HG03442 (cell line): ENCODE measurements at regions not wholly inside any gene's neighbourhood (a gene's known extent, or its start where the extent isn't known, plus 50 kb on each side); places are given as distances from the start of the nearest gene placed in this dataset.

Source experiments
- ATAC-seq: cut with Tn5 transposase; IDR thresholded peaks from one replicate; pipeline ENCODE4 v1.9.1; 2021; ENCODE audit warnings: mild to moderate bottlenecking, moderate library complexity; ENCODE audit not compliant: unreplicated experiment

- ATAC-seq: no peak
These were observed 197.8 kb downstream of the FSCB start for GRCh38 chr14:44309331-44309730.

- ATAC-seq: no peak
These were observed 206.2 kb downstream of the FSCB start for GRCh38 chr14:44300916-44301315.

- no peak for ATAC-seq
These were observed 209.6 kb downstream of the FSCB start for GRCh38 chr14:44297437-44297836.

GRCh38 chr14:44291366-44291915 is 215.6 kb downstream of the FSCB start:
- no peak for ATAC-seq

- no peak for ATAC-seq
These were observed 219.2 kb downstream of the FSCB start for GRCh38 chr14:44287858-44288257.

- no peak for ATAC-seq
These were observed 220.9 kb downstream of the FSCB start for GRCh38 chr14:44286201-44286600.

GRCh38 chr14:44283836-44284235 is 223.2 kb downstream of the FSCB start:
- no peak for ATAC-seq

GRCh38 chr14:44279357-44279756 is 227.7 kb downstream of the FSCB start:
- no peak for ATAC-seq

GRCh38 chr14:44271637-44272036 is 235.4 kb downstream of the FSCB start:
- ATAC-seq: no peak

- no peak for ATAC-seq
These were observed 236.1 kb downstream of the FSCB start for GRCh38 chr14:44271006-44271405.

GRCh38 chr14:44265246-44265645 is 241.8 kb downstream of the FSCB start:
- ATAC-seq: no peak

GRCh38 chr14:44215660-44216059 is 291.4 kb downstream of the FSCB start:
- ATAC-seq: no peak

GRCh38 chr14:44211718-44212117 is 295.4 kb downstream of the FSCB start:
- ATAC-seq: no peak

- no peak for ATAC-seq
These were observed 302.8 kb downstream of the FSCB start for GRCh38 chr14:44204061-44204835.

GRCh38 chr14:44180975-44181374 is 326.1 kb downstream of the FSCB start:
- ATAC-seq: no peak

GRCh38 chr14:44170556-44170955 is 336.5 kb downstream of the FSCB start:
- no peak for ATAC-seq

- ATAC-seq: no peak
These were observed 337.0 kb downstream of the FSCB start for GRCh38 chr14:44170101-44170500.

- ATAC-seq: no peak
These were observed 338.5 kb downstream of the FSCB start for GRCh38 chr14:44168566-44168965.

- ATAC-seq: no peak
These were observed 340.5 kb downstream of the FSCB start for GRCh38 chr14:44166611-44167010.

GRCh38 chr14:44165936-44166335 is 341.1 kb downstream of the FSCB start:
- no peak for ATAC-seq

- ATAC-seq: no peak
These were observed 341.8 kb downstream of the FSCB start for GRCh38 chr14:44165286-44165685.

GRCh38 chr14:44163946-44164345 is 343.1 kb downstream of the FSCB start:
- no peak for ATAC-seq

GRCh38 chr14:44162197-44162596 is 344.9 kb downstream of the FSCB start:
- no peak for ATAC-seq
